GM21737 (cell line): ENCODE measurements at regions not wholly inside any gene's neighbourhood (a gene's known extent, or its start where the extent isn't known, plus 50 kb on each side); places are given as distances from the start of the nearest gene placed in this dataset.

Experiments used
- ATAC-seq: cut with Tn5 transposase; IDR thresholded peaks from one replicate; pipeline ENCODE4 v1.9.1; 2021; ENCODE audit warnings: mild to moderate bottlenecking, moderate library complexity; ENCODE audit not compliant: unreplicated experiment

- no peak for ATAC-seq
Observed at GRCh38 chr14:31964490-31964889, 112.6 kb upstream of the ARHGAP5 start.

- ATAC-seq: no peak
Observed at GRCh38 chr14:31965071-31965734, 111.9 kb upstream of the ARHGAP5 start.

GRCh38 chr14:31965735-31966598 lies 111.1 kb upstream of the ARHGAP5 start:
- no peak for ATAC-seq

GRCh38 chr14:31966896-31967668 lies 110.0 kb upstream of the ARHGAP5 start:
- no peak for ATAC-seq

GRCh38 chr14:31967669-31967975 lies 109.5 kb upstream of the ARHGAP5 start:
- ATAC-seq: no peak

GRCh38 chr14:31968107-31968810 lies 108.8 kb upstream of the ARHGAP5 start:
- ATAC-seq: no peak

- ATAC-seq: no peak
Observed at GRCh38 chr14:31968956-31969698, 108.0 kb upstream of the ARHGAP5 start.

GRCh38 chr14:31969699-31970240 lies 107.3 kb upstream of the ARHGAP5 start:
- ATAC-seq: no peak

GRCh38 chr14:31970744-31971143 lies 106.4 kb upstream of the ARHGAP5 start:
- ATAC-seq: no peak

GRCh38 chr14:31971612-31972011 lies 105.5 kb upstream of the ARHGAP5 start:
- ATAC-seq: no peak

GRCh38 chr14:31977001-31977556 lies 100.0 kb upstream of the ARHGAP5 start:
- ATAC-seq: no peak

GRCh38 chr14:31978423-31978822 lies 98.7 kb upstream of the ARHGAP5 start:
- no peak for ATAC-seq

GRCh38 chr14:31982642-31983041 lies 94.5 kb upstream of the ARHGAP5 start:
- no peak for ATAC-seq

GRCh38 chr14:31986405-31986804 lies 90.7 kb upstream of the ARHGAP5 start:
- ATAC-seq: no peak

- ATAC-seq: no peak
Observed at GRCh38 chr14:31987721-31988120, 89.4 kb upstream of the ARHGAP5 start.

GRCh38 chr14:31988244-31988643 lies 88.9 kb upstream of the ARHGAP5 start:
- ATAC-seq: no peak

GRCh38 chr14:31990183-31990857 lies 86.8 kb upstream of the ARHGAP5 start:
- ATAC-seq: no peak

GRCh38 chr14:31990926-31991572 lies 86.1 kb upstream of the ARHGAP5 start:
- ATAC-seq: no peak

GRCh38 chr14:31992011-31992447 lies 85.1 kb upstream of the ARHGAP5 start:
- ATAC-seq: no peak
